Suprapubic skin (tissue), 4 donors: ENCODE measurements at regions not wholly inside any gene's neighbourhood (a gene's known extent, or its start where the extent isn't known, plus 50 kb on each side); places are given as distances from the start of the nearest gene placed in this dataset.

Source experiments
- POLR2A ChIP-seq, 2 donors: fragments of 450-650 bp; IDR thresholded peaks; one replicate each; pipeline ENCODE4 v1.6.1; 2017; ENCODE audit warnings: antibody characterized with exemption in 2 of 2, mild to moderate bottlenecking in 2 of 2, moderate library complexity in 2 of 2
- POLR2AphosphoS5 ChIP-seq, 3 donors: sonication (generic); formaldehyde crosslinking; IDR thresholded peaks; one replicate each; pipeline ENCODE4 v1.6.1; 2017; ENCODE audit warnings: antibody characterized with exemption in 3 of 3

GRCh38 chr1:9182784-9183257, 51.8 kb upstream of the H6PD start:
- TF ChIP-seq POLR2A (IDR thresholded peaks at IDR 0.05), result no peak
- no peak for TF ChIP-seq POLR2AphosphoS5 (IDR thresholded peaks at IDR 0.05)
